ENCODE measurements at regions not wholly inside any gene's neighbourhood (a gene's known extent, or its start where the extent isn't known, plus 50 kb on each side); places are given as distances from the start of the nearest gene placed in this dataset.

DNA sequence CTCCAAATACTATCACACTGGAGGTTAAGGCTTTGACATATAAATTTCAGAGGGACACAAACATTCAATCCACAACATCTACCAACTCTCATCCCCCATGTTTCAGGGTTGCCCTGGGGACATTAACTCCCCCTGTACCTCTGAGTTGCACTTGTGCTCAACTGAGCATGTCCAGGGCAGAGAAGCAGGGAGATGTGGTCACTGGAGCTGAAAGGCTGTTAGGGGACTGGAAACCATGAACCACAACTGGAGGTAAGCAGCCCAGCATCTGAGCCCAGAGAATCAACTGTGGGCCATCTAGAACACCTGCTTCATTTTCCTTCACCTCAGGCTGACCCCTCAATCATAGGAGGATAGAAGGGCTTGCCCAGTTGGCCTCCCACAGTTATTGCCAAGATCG is 641.1 kb downstream of the MID1IP1 start:
- H3K4me3 ChIP-seq: no peak overlapping the region
- intact Hi-C loops (cut with DNase I): no loop called here
- WGBS, 3 donors: 76 to 92% (median 85%) methylated on average over 1 of the region's 1 CpG
- peaks cover 2% of the 10 kb centered on the region for H3K4me1 ChIP-seq (ENCODE audit: insufficient read depth)
- TF ChIP-seq, protein P1, sequence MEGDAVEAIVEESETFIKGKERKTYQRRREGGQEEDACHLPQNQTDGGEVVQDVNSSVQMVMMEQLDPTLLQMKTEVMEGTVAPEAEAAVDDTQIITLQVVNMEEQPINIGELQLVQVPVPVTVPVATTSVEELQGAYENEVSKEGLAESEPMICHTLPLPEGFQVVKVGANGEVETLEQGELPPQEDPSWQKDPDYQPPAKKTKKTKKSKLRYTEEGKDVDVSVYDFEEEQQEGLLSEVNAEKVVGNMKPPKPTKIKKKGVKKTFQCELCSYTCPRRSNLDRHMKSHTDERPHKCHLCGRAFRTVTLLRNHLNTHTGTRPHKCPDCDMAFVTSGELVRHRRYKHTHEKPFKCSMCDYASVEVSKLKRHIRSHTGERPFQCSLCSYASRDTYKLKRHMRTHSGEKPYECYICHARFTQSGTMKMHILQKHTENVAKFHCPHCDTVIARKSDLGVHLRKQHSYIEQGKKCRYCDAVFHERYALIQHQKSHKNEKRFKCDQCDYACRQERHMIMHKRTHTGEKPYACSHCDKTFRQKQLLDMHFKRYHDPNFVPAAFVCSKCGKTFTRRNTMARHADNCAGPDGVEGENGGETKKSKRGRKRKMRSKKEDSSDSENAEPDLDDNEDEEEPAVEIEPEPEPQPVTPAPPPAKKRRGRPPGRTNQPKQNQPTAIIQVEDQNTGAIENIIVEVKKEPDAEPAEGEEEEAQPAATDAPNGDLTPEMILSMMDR (IDR thresholded peaks at IDR 0.05): no peak
- no peak overlapping the region for H3K27ac ChIP-seq
- H3K9me3 ChIP-seq: no peaks in the 10 kb centered on the region
- H3K27me3 ChIP-seq: no peaks in the 10 kb centered on the region
- DNase-seq: no peak
- no peaks in the 10 kb centered on the region for H3K36me3 ChIP-seq

DNA sequence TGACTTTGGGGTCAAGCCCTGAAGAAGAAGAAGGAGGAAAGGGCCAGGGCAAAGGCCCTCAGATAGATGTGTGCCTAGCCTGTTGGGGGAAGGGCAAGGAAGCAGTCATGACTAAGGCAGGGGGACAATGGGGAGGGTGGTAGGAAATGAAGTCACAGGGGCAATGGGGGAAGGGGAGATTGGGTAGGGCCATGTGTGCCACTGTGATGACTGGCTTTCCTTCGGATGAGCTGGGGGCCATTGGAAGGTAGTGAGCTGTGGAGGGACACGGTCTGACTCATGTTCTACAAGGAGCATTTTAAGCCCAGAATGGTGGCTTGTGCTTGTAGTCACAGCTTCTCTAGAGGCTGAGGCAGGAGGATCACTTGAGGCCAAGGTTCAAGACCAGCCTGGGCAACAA is 642.0 kb downstream of the MID1IP1 start:
- intact Hi-C loops (cut with DNase I): no loop called here
- Histone ChIP-seq H3K9me3 (no peaks in the 10 kb centered on the region), H3K27ac (no peak overlapping the region), H3K27me3 (no peaks in the 10 kb centered on the region), H3K4me3 (no peak overlapping the region), H3K36me3 (no peaks in the 10 kb centered on the region), H3K4me1 (ENCODE audit: insufficient read depth) (peaks cover 2% of the 10 kb centered on the region)
- TF ChIP-seq POLR2A (IDR thresholded peaks at IDR 0.05) (no peak), EP300 (IDR thresholded peaks at IDR 0.05) (no peak)
- TF ChIP-seq, protein P1 (IDR thresholded peaks at IDR 0.05): no peak
- DNase-seq: no peak
- 75 to 89% (median 83%) methylated on average over 2 of the region's 2 CpGs for WGBS, 3 donors

DNA sequence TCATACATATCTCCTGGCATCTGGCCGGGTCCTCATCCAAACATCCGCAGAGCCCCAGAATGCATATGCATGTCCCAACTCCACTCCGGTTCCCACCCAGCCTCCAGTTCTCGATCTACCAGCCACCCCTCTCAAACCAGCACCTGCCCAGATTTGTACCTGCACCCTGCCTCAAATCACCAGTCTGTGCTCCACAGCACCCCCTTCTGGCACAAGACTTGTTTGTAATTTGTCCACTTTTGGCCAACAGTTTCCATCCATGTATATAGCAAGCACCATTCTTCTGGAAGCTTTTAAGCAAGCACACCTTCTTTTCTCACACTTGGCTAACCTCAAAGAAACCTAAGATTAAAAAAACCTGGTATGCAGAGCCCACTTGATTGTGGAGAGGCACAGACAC is 644.1 kb downstream of the MID1IP1 start:
- intact Hi-C loops (cut with DNase I): no loop called here
- TF ChIP-seq POLR2A (IDR thresholded peaks at IDR 0.05) (no peak), EP300 (IDR thresholded peaks at IDR 0.05) (no peak)
- TF ChIP-seq, protein P1 (IDR thresholded peaks at IDR 0.05): no peak
- Histone ChIP-seq H3K4me1 (ENCODE audit: insufficient read depth) (no peaks in the 10 kb centered on the region), H3K27ac (no peak overlapping the region), H3K9me3 (no peaks in the 10 kb centered on the region), H3K36me3 (no peaks in the 10 kb centered on the region), H3K4me3 (no peak overlapping the region), H3K27me3 (no peaks in the 10 kb centered on the region)
- DNase-seq: no peak
- WGBS, 3 donors: 62 to 83% (median 76%) methylated on average over 4 of the region's 4 CpGs

DNA sequence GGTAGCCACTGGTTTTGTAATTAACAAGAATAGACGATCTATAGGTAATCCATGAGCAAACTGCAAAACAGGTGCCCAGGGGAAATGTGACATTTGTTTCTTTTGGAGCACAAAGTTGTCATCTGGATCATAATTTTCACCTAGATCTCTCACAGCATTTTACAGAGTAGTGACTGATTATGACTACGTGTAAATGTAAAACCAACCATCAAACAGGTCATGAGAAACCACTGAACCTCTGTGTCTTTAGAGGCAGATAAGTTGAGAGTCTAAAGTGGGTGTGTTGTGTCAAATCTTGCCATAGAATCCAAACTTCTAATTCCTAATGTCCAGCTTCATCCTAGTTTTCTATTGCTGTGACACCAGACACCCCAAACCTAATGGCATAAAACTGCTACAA is 648.1 kb downstream of the MID1IP1 start:
- WGBS, 3 donors: 62 to 70% (median 66%) methylated on average over 2 of the region's 2 CpGs
- H3K9me3 ChIP-seq: no peaks in the 10 kb centered on the region
- peaks cover 2% of the 10 kb centered on the region for H3K4me1 ChIP-seq (ENCODE audit: insufficient read depth)
- DNase-seq: no peak
- intact Hi-C loops (cut with DNase I): no loop called here
- H3K27ac ChIP-seq: no peak overlapping the region
- H3K27me3 ChIP-seq: no peaks in the 10 kb centered on the region
- TF ChIP-seq, protein P1 (IDR thresholded peaks at IDR 0.05): no peak
- TF ChIP-seq POLR2A (IDR thresholded peaks at IDR 0.05) (no peak), EP300 (IDR thresholded peaks at IDR 0.05) (no peak)
- H3K36me3 ChIP-seq: no peaks in the 10 kb centered on the region
- H3K4me3 ChIP-seq: no peak overlapping the region

Measured in ovary (tissue), 7 donors.